ENCODE measurements at regions not wholly inside any gene's neighbourhood (a gene's known extent, or its start where the extent isn't known, plus 50 kb on each side); places are given as distances from the start of the nearest gene placed in this dataset.
"Not testable (repeated sequence)": the region's sequence is repeated elsewhere in the genome, so short reads cannot be mapped to it uniquely, and the experiment has no call there.

GRCh38 chr6:115873901-115874300 is 186.8 kb downstream of the FRK start:
- Mint-ChIP-seq H3K27ac (no peak overlapping the region), H3K27me3 (ENCODE audit: low read depth, poor library complexity) (peaks cover 4% of the 10 kb centered on the region), H3K4me1 (no peaks in the 10 kb centered on the region), H3K4me3 (no peak overlapping the region), H3K36me3 (ENCODE audit: low read depth) (no peaks in the 10 kb centered on the region), H3K9me3 (no peaks in the 10 kb centered on the region)
- TF ChIP-seq CTCF (IDR thresholded peaks at IDR 0.05): no peak
- no peak for DNase-seq

- H3K27me3 Mint-ChIP-seq (ENCODE audit: low read depth, poor library complexity): no peaks in the 10 kb centered on the region
- TF ChIP-seq CTCF (IDR thresholded peaks at IDR 0.05): no peak
These were observed 190.2 kb downstream of the FRK start for GRCh38 chr6:115870464-115870863.

GRCh38 chr6:115865914-115866313 is 194.8 kb downstream of the FRK start:
- no peaks in the 10 kb centered on the region for H3K27me3 Mint-ChIP-seq (ENCODE audit: low read depth, poor library complexity)
- no peak overlapping the region for H3K4me3 Mint-ChIP-seq
- TF ChIP-seq CTCF (IDR thresholded peaks at IDR 0.05): no peak
- H3K27ac Mint-ChIP-seq: no peak overlapping the region
- H3K4me1 Mint-ChIP-seq: no peaks in the 10 kb centered on the region
- H3K36me3 Mint-ChIP-seq (ENCODE audit: low read depth): no peaks in the 10 kb centered on the region
- no peaks in the 10 kb centered on the region for H3K9me3 Mint-ChIP-seq
- DNase-seq: no peak

More at GRCh38 chr6:115870464-115870863, 190.2 kb downstream of the FRK start:
- Mint-ChIP-seq H3K9me3 (no peaks in the 10 kb centered on the region), H3K4me1 (no peaks in the 10 kb centered on the region), H3K4me3 (no peak overlapping the region), H3K27ac (no peak overlapping the region), H3K36me3 (ENCODE audit: low read depth) (no peaks in the 10 kb centered on the region)
- no peak for DNase-seq

- Mint-ChIP-seq H3K36me3 (ENCODE audit: low read depth) (no peaks in the 10 kb centered on the region), H3K27me3 (ENCODE audit: low read depth, poor library complexity) (peaks cover 1% of the 10 kb centered on the region), H3K4me1 (no peaks in the 10 kb centered on the region), H3K4me3 (no peak overlapping the region), H3K9me3 (peaks cover 3% of the 10 kb centered on the region), H3K27ac (no peak overlapping the region)
- no peak for TF ChIP-seq CTCF (IDR thresholded peaks at IDR 0.05)
- no peak for DNase-seq
These were observed 197.5 kb downstream of the FRK start for GRCh38 chr6:115863211-115863610.

GRCh38 chr6:115861658-115862057 is 199.0 kb downstream of the FRK start:
- not testable (repeated sequence) for DNase-seq; H3K36me3 Mint-ChIP-seq (ENCODE audit: low read depth); H3K27me3 Mint-ChIP-seq (ENCODE audit: low read depth, poor library complexity); H3K27ac Mint-ChIP-seq; H3K4me1 Mint-ChIP-seq; H3K4me3 Mint-ChIP-seq
- peaks cover 11% of the 10 kb centered on the region for H3K9me3 Mint-ChIP-seq

GRCh38 chr6:115859577-115859976 is 201.1 kb downstream of the FRK start:
- H3K27me3 Mint-ChIP-seq (ENCODE audit: low read depth, poor library complexity); H3K4me1 Mint-ChIP-seq; DNase-seq; H3K27ac Mint-ChIP-seq; H3K4me3 Mint-ChIP-seq; H3K36me3 Mint-ChIP-seq (ENCODE audit: low read depth): not testable (repeated sequence)
- H3K9me3 Mint-ChIP-seq: peaks cover 28% of the 10 kb centered on the region

- Mint-ChIP-seq H3K27ac (no peak overlapping the region), H3K4me3 (no peak overlapping the region), H3K27me3 (ENCODE audit: low read depth, poor library complexity) (peaks cover 2% of the 10 kb centered on the region), H3K9me3 (peaks cover 46% of the 10 kb centered on the region), H3K36me3 (ENCODE audit: low read depth) (peaks cover 5% of the 10 kb centered on the region), H3K4me1 (no peaks in the 10 kb centered on the region)
- DNase-seq: no peak
- TF ChIP-seq CTCF (IDR thresholded peaks at IDR 0.05): no peak
These were observed 205.6 kb downstream of the FRK start for GRCh38 chr6:115854866-115855665.
